PC-3 (cell line): ENCODE measurements at regions not wholly inside any gene's neighbourhood (a gene's known extent, or its start where the extent isn't known, plus 50 kb on each side); places are given as distances from the start of the nearest gene placed in this dataset.

Experiments
- ATAC-seq: fragments of 200-7000 bp; cut with Tn5 transposase; 2 replicates; pipeline ENCODE4 v1.9.1; 2020; ENCODE audit warnings: mild to moderate bottlenecking, moderate library complexity
- BruUV-seq: library from RNA; stranded (reverse); fragments of 400-500 nt; replicated peaks from 2 replicates; lab custom pipeline; 2021; lab: Mats Ljungman, UMichigan
- CTCF ChIA-PET: fragments of 300-600 bp; sonication (Branson Sonifier 250); formaldehyde crosslinking; loops from one replicate; lab custom pipeline; 2022; ENCODE audit warnings: antibody characterized with exemption; lab: Charles Lee
- POLR2A ChIA-PET: fragments of 300-600 bp; sonication (Branson Sonifier 250); formaldehyde crosslinking; loops from one replicate; lab custom pipeline; 2022; ENCODE audit warnings: antibody characterized with exemption; ENCODE audit not compliant: unreplicated experiment; lab: Charles Lee
- DNase-seq: peaks from one replicate; pipeline ENCODE4 v3.0.0-alpha.2; 2015
- H2AFZ ChIP-seq: fragments of 300-600 bp; sonication (generic); 2 replicates; pipeline ENCODE4 v1.6.0; 2016; ENCODE audit warnings: antibody characterized with exemption, low read length
- H3F3A ChIP-seq: fragments of 300-600 bp; sonication (generic); one replicate; pipeline ENCODE4 v1.6.0; 2017; ENCODE audit warnings: antibody characterized with exemption, low read length, control low read depth, mild to moderate bottlenecking; ENCODE audit not compliant: unreplicated experiment
- H3K27ac ChIP-seq: fragments of 300-600 bp; sonication (generic); 2 replicates; pipeline ENCODE4 v1.5.1; 2016; ENCODE audit warnings: mild to moderate bottlenecking, low read length
- H3K27me3 ChIP-seq: fragments of 300-600 bp; sonication (generic); 2 replicates; pipeline ENCODE4 v1.6.1; 2016; ENCODE audit warnings: low read length, mixed read lengths
- H3K36me3 ChIP-seq: fragments of 300-600 bp; sonication (generic); 2 replicates; pipeline ENCODE4 v1.6.1; 2016; ENCODE audit warnings: low read depth, mixed run types, low read length, mixed read lengths
- H3K4me1 ChIP-seq: fragments of 300-600 bp; sonication (generic); 2 replicates; pipeline ENCODE4 v1.5.1; 2016; ENCODE audit warnings: low read length; ENCODE audit not compliant: insufficient read depth
- H3K4me2 ChIP-seq: fragments of 300-600 bp; sonication (generic); 2 replicates; pipeline ENCODE4 v1.6.0; 2016; ENCODE audit warnings: low read length
- H3K4me3 ChIP-seq: fragments of 300-600 bp; sonication (generic); 2 replicates; pipeline ENCODE4 v1.5.1; 2016; ENCODE audit warnings: mild to moderate bottlenecking, low read length, mixed read lengths
- H3K79me2 ChIP-seq: fragments of 300-600 bp; sonication (generic); 2 replicates; pipeline ENCODE4 v1.6.1; 2017; ENCODE audit warnings: low read length, mixed read lengths
- H3K9ac ChIP-seq: fragments of 300-600 bp; sonication (generic); 2 replicates; pipeline ENCODE4 v1.6.0; 2016; ENCODE audit warnings: mild to moderate bottlenecking, low read length
- H3K9me2 ChIP-seq: fragments of 300-600 bp; sonication (generic); replicated peaks from 2 replicates; pipeline ENCODE4 v1.6.1; 2016; ENCODE audit warnings: mixed run types, low read length, mixed read lengths
- H3K9me3 ChIP-seq: fragments of 300-600 bp; sonication (generic); 2 replicates; pipeline ENCODE4 v1.6.1; 2016; ENCODE audit warnings: low read length, mixed read lengths
- H4K20me1 ChIP-seq: fragments of 300-600 bp; sonication (generic); 2 replicates; pipeline ENCODE4 v1.6.1; 2016; ENCODE audit warnings: low read length, mixed read lengths
- CTCF ChIP-seq: fragments of 300-600 bp; sonication (generic); conservative IDR thresholded peaks from 2 replicates; pipeline ENCODE4 v1.5.1; 2017; ENCODE audit warnings: antibody characterized with exemption, low read depth, mild to moderate bottlenecking, low read length
- EZH2 ChIP-seq: fragments of 300-600 bp; sonication (generic); IDR thresholded peaks from one replicate; pipeline ENCODE4 v1.6.1; 2017; ENCODE audit warnings: antibody characterized with exemption, mild to moderate bottlenecking, low read length; ENCODE audit not compliant: unreplicated experiment
- EZH2phosphoT487 ChIP-seq: fragments of 300-600 bp; sonication (generic); IDR thresholded peaks from 2 replicates; pipeline ENCODE4 v1.6.1; 2018; ENCODE audit warnings: mild to moderate bottlenecking, antibody characterized with exemption, low read length, borderline replicate concordance
- intact Hi-C: fragments of 100-400 bp; cut with micrococcal nuclease; formaldehyde crosslinking; loops from 2 replicates; pipeline ENCODE4 v1.9.0; 2023

GRCh38 chr5:28174691-28175090 lies 1136.3 kb upstream of the CDH9 start:
- CTCF ChIA-PET: no interaction called here
- Histone ChIP-seq H4K20me1 (no peaks in the 10 kb centered on the region), H3K4me3 (no peak overlapping the region), H3F3A (no peaks in the 10 kb centered on the region), H3K9me2 (no peaks in the 10 kb centered on the region), H3K27me3 (no peaks in the 10 kb centered on the region), H3K9ac (no peak overlapping the region), H2AFZ (no peak overlapping the region), H3K36me3 (no peaks in the 10 kb centered on the region), H3K27ac (no peak overlapping the region), H3K79me2 (no peaks in the 10 kb centered on the region), H3K4me1 (no peaks in the 10 kb centered on the region), H3K9me3 (no peaks in the 10 kb centered on the region), H3K4me2 (no peak overlapping the region)
- TF ChIP-seq CTCF: no peak
- no peak for TF ChIP-seq EZH2
- TF ChIP-seq EZH2phosphoT487: no peak
- POLR2A ChIA-PET: no interaction called here
- intact Hi-C loops: no loop called here
- no TSS peak for BruUV-seq
- ATAC-seq: no peak
- DNase-seq: no peak

GRCh38 chr5:28165096-28165495 lies 1126.7 kb upstream of the CDH9 start:
- H3K9me3 ChIP-seq: no peaks in the 10 kb centered on the region
- H3K4me1 ChIP-seq: no peaks in the 10 kb centered on the region
- no TSS peak for BruUV-seq
- H2AFZ ChIP-seq: no peak overlapping the region
- no peaks in the 10 kb centered on the region for H3K27me3 ChIP-seq
- no peak overlapping the region for H3K27ac ChIP-seq
- no peaks in the 10 kb centered on the region for H3K9me2 ChIP-seq
- no peak overlapping the region for H3K9ac ChIP-seq
- H3K4me2 ChIP-seq: no peak overlapping the region
- H4K20me1 ChIP-seq: no peaks in the 10 kb centered on the region
- CTCF ChIA-PET: no interaction called here
- H3K79me2 ChIP-seq: no peaks in the 10 kb centered on the region
- H3K4me3 ChIP-seq: no peak overlapping the region
- POLR2A ChIA-PET: no interaction called here
- TF ChIP-seq EZH2phosphoT487 (no peak), EZH2 (no peak), CTCF (no peak)
- DNase-seq (peak; percentile 42), ATAC-seq (no peak; the same call in 1 of the 2 replicates)
- H3K36me3 ChIP-seq: no peaks in the 10 kb centered on the region
- intact Hi-C loops: no loop called here
- no peaks in the 10 kb centered on the region for H3F3A ChIP-seq

GRCh38 chr5:28164568-28164967 lies 1126.2 kb upstream of the CDH9 start:
- Histone ChIP-seq H3K9me3 (no peaks in the 10 kb centered on the region), H3K27me3 (no peaks in the 10 kb centered on the region), H3K27ac (no peak overlapping the region), H2AFZ (no peak overlapping the region), H3K4me2 (no peak overlapping the region), H4K20me1 (no peaks in the 10 kb centered on the region), H3K4me3 (no peak overlapping the region), H3K9me2 (no peaks in the 10 kb centered on the region), H3K9ac (no peak overlapping the region), H3K4me1 (no peaks in the 10 kb centered on the region), H3F3A (no peaks in the 10 kb centered on the region), H3K36me3 (no peaks in the 10 kb centered on the region), H3K79me2 (no peaks in the 10 kb centered on the region)
- BruUV-seq: no TSS peak
- POLR2A ChIA-PET: no interaction called here
- ATAC-seq: no peak
- no peak for TF ChIP-seq EZH2phosphoT487
- no peak for TF ChIP-seq EZH2
- TF ChIP-seq CTCF: no peak
- CTCF ChIA-PET: no interaction called here
- DNase-seq: no peak
- intact Hi-C loops: no loop called here
